Subcutaneous abdominal adipose tissue (tissue), 5 donors: ENCODE measurements at regions not wholly inside any gene's neighbourhood (a gene's known extent, or its start where the extent isn't known, plus 50 kb on each side); places are given as distances from the start of the nearest gene placed in this dataset.

Experiments
- H3K27ac ChIP-seq: one replicate; pipeline ENCODE4 v1.7.0; 2013; ENCODE audit warnings: low read depth, mild to moderate bottlenecking, inconsistent platforms, low read length, moderate library complexity
- H3K27me3 ChIP-seq, 5 donors: one replicate each; pipeline ENCODE4 v1.7.0; 2013; ENCODE audit warnings: low read length in 5 of 5, inconsistent platforms in 1 of 5; ENCODE audit not compliant: control insufficient read depth in 5 of 5, insufficient read depth in 4 of 5
- H3K36me3 ChIP-seq, 5 donors: one replicate each; pipeline ENCODE4 v1.7.0; 2013; ENCODE audit warnings: low read length in 5 of 5; ENCODE audit not compliant: control insufficient read depth in 5 of 5, insufficient read depth in 5 of 5
- H3K4me1 ChIP-seq, 5 donors: one replicate each; pipeline ENCODE4 v1.7.0; 2013; ENCODE audit warnings: low read length in 5 of 5, mild to moderate bottlenecking in 3 of 5, moderate library complexity in 1 of 5; ENCODE audit not compliant: control insufficient read depth in 5 of 5, insufficient read depth in 5 of 5
- H3K4me3 ChIP-seq, 5 donors: one replicate each; pipeline ENCODE4 v1.7.0; 2013; ENCODE audit warnings: low read length in 5 of 5, low read depth in 1 of 5
- H3K9ac ChIP-seq, 5 donors: one replicate each; pipeline ENCODE4 v1.7.0; 2013; ENCODE audit warnings: low read length in 5 of 5, mild to moderate bottlenecking in 4 of 5, moderate library complexity in 3 of 5
- H3K9me3 ChIP-seq, 5 donors: one replicate each; pipeline ENCODE4 v1.7.0; 2013; ENCODE audit warnings: low read length in 5 of 5; ENCODE audit not compliant: control insufficient read depth in 5 of 5
- donor health status: healthy.
- donor health status: healthy.
- donor health status: healthy.
- donor health status: healthy.
- donor health status: healthy.

DNA sequence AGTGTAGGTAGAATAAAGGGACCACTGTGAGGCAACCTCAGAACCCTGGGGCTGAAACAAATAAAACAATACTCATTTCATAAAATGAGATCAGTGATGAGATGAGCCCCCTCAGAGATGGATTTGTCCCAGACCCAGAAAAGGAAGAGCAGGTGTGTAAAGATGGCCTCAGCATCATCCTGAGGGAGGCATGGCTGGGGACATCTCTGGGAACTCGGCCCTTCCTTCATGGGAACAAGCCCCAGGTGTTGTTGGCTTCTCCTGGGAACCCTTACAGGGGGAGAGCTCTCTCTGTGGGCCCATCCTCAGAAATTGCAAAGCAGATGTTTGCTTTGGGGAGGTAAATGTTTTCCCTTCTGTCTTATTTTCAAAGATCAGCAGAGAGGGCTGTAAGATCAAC is 133.2 kb upstream of the USP24 start:
- Histone ChIP-seq H3K36me3 (no peaks in the 10 kb centered on the region), H3K4me3 (no peak overlapping the region), H3K9ac (no peak overlapping the region), H3K27me3 (peaks cover 0 to 14% (median 7%) of the 10 kb centered on the region in 5 donors), H3K27ac (no peak overlapping the region), H3K4me1 (peaks cover 0 to 3% (median 0%) of the 10 kb centered on the region in 5 donors), H3K9me3 (no peaks in the 10 kb centered on the region)

DNA sequence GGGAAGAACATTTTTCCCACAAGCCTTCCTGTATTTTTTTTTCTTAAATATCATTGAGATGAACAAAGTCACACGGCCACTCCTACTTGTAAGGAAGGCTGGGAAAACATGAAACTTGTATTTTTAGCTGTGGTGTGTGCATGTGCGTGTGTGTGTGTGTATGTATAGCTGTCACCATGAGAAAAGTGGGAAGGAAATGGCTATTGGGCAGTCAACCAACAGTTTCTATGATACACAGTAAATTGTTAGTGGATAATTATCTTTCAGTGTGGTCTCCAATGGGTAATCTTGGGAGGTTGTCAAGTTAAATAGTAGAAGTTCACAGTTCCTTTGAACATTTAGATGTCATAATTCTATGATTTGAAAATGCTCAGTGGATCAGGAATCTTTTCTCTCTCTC is 132.7 kb upstream of the USP24 start:
- no peak overlapping the region for H3K4me3 ChIP-seq
- no peak overlapping the region for H3K9ac ChIP-seq
- peaks cover 0 to 14% (median 7%) of the 10 kb centered on the region in 5 donors for H3K27me3 ChIP-seq
- no peaks in the 10 kb centered on the region for H3K9me3 ChIP-seq
- H3K27ac ChIP-seq = no peak overlapping the region
- H3K4me1 ChIP-seq = peaks cover 0 to 3% (median 0%) of the 10 kb centered on the region in 5 donors
- H3K36me3 ChIP-seq = no peaks in the 10 kb centered on the region

DNA sequence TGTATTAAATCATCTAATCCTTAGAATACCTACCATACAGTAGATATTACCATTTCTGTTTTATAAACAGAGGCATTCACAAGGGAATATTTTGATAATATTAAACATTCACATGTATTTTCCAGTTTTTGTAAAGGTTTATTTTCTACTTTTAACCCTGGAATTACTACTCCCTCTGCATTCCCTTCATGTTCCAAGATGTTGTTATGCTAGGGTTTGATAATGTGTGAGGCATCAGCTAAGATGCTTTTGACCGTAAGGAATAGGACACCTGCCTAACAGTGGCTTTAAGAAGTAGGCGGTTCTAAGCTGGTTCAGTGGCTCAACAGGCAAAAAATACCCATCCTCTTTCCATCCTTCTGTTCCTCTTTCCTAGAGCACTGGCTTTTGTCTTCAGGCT is 131.9 kb upstream of the USP24 start:
- Histone ChIP-seq H3K27ac (no peak overlapping the region), H3K4me3 (no peak overlapping the region), H3K27me3 (peaks cover 0 to 14% (median 7%) of the 10 kb centered on the region in 5 donors), H3K36me3 (no peaks in the 10 kb centered on the region), H3K9me3 (no peaks in the 10 kb centered on the region), H3K9ac (no peak overlapping the region), H3K4me1 (peaks cover 0 to 3% (median 0%) of the 10 kb centered on the region in 5 donors)

DNA sequence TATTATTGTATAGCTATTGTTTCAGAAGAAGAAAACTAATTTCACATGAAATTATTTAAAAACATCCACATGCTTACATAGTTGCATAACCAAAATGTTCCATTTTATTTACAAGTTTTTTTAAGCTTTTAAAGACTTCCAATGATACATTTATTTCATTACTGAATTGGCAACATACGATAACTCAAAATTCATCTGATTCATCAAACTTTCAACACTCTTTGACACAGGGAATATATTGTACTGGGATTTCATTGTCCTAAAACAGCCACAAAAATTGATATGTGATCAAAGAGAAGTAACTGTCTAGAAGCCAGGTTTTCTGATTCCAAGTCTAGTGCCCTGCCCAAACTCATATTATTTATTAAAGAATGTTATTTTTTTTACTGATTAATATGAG is 131.4 kb upstream of the USP24 start:
- peaks cover 0 to 3% (median 0%) of the 10 kb centered on the region in 5 donors for H3K4me1 ChIP-seq

DNA sequence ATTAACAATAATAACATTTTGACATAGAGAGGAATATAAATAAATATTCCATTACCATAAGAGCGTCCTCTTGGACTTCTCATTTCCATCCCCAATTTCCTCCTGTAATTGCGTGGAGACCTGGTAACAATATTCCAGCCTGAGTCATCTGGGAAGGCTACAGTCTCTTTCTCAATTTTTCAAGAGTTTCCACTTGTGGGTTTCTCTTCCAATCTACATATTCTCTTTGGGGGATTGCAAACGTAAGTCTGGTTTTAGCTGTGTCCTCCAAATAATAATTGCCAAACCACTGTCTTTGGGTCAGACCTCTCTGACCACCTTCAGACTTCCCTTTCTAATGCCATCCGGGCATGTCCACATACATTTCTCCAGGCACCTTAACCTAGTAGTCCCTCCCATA is 124.5 kb upstream of the USP24 start:
- Histone ChIP-seq H3K36me3 (no peaks in the 10 kb centered on the region), H3K27ac (no peak overlapping the region), H3K9ac (no peak overlapping the region), H3K9me3 (peaks cover 4 to 7% (median 5%) of the 10 kb centered on the region in 5 donors), H3K27me3 (no peaks in the 10 kb centered on the region), H3K4me3 (no peak overlapping the region), H3K4me1 (no peaks in the 10 kb centered on the region)

More for the DNA sequence above, 131.4 kb upstream of the USP24 start:
- Histone ChIP-seq H3K27ac (no peak overlapping the region), H3K9ac (no peak overlapping the region), H3K27me3 (peaks cover 0 to 14% (median 7%) of the 10 kb centered on the region in 5 donors), H3K9me3 (no peaks in the 10 kb centered on the region), H3K4me3 (no peak overlapping the region), H3K36me3 (no peaks in the 10 kb centered on the region)

DNA sequence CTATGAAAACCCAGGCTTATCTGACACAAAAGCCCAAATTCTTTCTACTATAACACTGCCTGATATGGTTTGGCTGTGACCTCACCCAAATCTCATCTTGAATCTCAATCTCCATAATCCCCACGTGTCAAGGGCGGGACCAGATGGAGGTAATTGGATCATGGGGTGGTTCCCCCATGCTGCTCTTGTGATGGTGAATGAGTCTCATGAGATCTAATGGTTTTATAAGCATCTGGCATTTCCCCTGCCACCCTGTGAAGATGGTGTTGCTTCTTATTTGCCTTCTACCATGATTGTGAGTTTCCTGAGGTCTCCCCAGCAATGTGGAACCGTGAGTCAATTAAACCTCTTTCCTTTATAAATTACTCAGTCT is 123.3 kb upstream of the USP24 start:
- Histone ChIP-seq H3K27me3 (no peaks in the 10 kb centered on the region), H3K9ac (no peak overlapping the region), H3K4me1 (peaks cover 0 to 4% (median 0%) of the 10 kb centered on the region in 5 donors), H3K36me3 (no peaks in the 10 kb centered on the region), H3K9me3 (peaks cover 4 to 7% (median 5%) of the 10 kb centered on the region in 5 donors), H3K27ac (no peak overlapping the region), H3K4me3 (no peak overlapping the region)

DNA sequence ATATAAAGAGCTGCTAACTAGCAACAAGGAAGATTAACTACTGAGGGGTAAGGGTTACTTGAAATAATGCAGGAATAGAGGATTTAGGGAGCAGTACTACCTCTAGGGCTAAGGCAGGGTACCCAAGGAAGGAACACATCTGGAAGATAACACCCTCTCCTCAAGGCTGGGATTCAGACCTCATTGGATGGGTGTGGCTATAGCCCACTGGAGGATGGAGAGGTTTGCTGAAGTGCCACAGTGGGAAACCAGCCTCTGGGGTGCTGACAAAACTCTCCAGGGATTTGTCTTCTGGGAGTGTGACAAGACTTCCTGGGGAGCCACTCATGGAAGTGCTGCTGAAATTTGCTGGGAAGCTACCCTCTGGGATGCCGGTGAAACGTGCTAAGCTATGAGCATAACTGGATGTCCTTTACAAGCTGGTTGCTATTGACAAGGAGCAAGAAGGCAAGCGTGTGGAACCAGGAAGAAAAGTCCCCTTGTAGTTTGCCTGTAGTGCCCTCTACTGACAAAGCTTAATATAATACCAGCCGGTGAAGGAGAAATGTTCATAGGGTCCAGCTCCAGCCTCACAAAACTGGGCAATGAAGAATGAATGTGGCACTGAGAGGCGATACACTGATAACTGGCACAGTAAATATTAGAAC is 122.8 kb upstream of the USP24 start:
- Histone ChIP-seq H3K9ac (no peak overlapping the region), H3K4me1 (peaks cover 0 to 8% (median 0%) of the 10 kb centered on the region in 5 donors)

DNA sequence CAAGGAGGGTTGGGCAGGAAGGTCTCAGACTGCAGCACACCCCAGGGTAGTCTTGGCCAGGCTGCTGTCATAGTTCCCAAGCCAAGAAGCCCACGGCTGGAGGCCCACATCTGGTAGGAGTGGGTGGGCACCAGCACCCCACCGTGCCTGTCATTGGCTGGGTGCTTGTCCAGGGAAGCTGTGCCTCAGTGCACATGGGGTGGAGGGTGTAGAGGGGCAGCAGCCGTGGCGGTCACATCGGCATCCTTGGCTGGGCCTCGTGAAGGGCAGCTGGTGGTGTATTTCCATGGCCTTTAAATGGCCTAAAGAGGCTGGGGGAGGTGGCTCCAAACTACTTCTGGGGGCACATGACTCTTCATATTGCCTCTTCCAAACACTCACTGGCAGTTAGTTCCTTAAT is 119.6 kb upstream of the USP24 start:
- Histone ChIP-seq H3K27me3 (no peaks in the 10 kb centered on the region), H3K4me1 (peaks cover 0 to 9% (median 0%) of the 10 kb centered on the region in 5 donors), H3K27ac (no peak overlapping the region), H3K9me3 (peaks cover under 1 to 3% (median 1%) of the 10 kb centered on the region in 5 donors), H3K9ac (no peak overlapping the region), H3K36me3 (no peaks in the 10 kb centered on the region), H3K4me3 (no peak overlapping the region)

More for the DNA sequence above, 122.8 kb upstream of the USP24 start:
- H3K9me3 ChIP-seq = peaks cover 4 to 7% (median 5%) of the 10 kb centered on the region in 5 donors
- no peak overlapping the region for H3K27ac ChIP-seq
- no peaks in the 10 kb centered on the region for H3K36me3 ChIP-seq
- H3K27me3 ChIP-seq = no peaks in the 10 kb centered on the region
- no peak overlapping the region for H3K4me3 ChIP-seq

DNA sequence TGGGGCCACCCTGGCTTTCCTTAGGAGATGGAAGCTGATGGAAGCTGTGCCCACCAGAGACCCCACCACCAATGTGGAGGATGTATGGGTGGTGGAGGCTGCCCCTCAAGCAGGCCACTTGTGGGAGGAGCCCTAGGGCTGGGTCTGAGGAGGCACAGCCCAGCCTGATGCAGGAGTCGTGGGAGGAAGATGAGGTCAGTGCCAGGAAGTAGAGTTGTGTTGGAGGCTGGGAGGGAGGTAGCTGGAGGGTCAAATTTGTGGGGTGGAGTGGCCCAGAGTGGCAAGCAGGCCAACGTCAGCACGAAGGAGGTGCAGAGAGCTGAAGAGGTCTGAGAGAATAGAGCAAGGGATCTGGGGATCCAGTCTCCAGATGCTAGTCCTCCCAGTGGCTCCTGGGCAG is 119.0 kb upstream of the USP24 start:
- no peak overlapping the region for H3K9ac ChIP-seq
- no peak overlapping the region for H3K27ac ChIP-seq
- peaks cover 0 to 11% (median 0%) of the 10 kb centered on the region in 5 donors for H3K4me1 ChIP-seq

DNA sequence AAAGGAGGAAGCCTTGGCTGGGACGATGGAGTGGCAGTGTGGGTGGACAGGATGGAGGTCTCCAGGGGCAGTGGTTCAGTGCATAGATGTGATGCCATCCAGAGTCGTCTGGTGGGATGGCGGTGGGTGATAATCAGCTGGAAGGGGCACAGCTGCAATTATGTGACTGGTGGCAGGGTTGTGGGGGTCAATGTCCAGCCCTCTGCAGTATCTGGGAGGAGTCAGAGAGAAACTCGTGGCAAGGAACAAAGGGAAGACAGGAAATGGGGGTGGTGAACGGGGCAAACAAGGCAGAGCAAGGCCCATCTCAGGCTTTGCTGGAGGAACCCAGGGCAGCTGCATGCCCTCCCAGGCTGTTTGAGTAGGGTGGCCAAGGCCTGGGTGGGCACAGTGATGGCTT is 118.3 kb upstream of the USP24 start:
- H3K4me1 ChIP-seq = peaks cover 0 to 18% (median 2%) of the 10 kb centered on the region in 5 donors
- no peak overlapping the region for H3K4me3 ChIP-seq
- H3K36me3 ChIP-seq = no peaks in the 10 kb centered on the region
- no peak overlapping the region for H3K9ac ChIP-seq
- no peaks in the 10 kb centered on the region for H3K27me3 ChIP-seq
- no peaks in the 10 kb centered on the region for H3K9me3 ChIP-seq
- H3K27ac ChIP-seq = no peak overlapping the region

More for the DNA sequence above, 119.0 kb upstream of the USP24 start:
- Histone ChIP-seq H3K27me3 (no peaks in the 10 kb centered on the region), H3K4me3 (no peak overlapping the region), H3K9me3 (no peaks in the 10 kb centered on the region), H3K36me3 (no peaks in the 10 kb centered on the region)
